Mammary epithelial cell (primary cell): ENCODE measurements at regions not wholly inside any gene's neighbourhood (a gene's known extent, or its start where the extent isn't known, plus 50 kb on each side); places are given as distances from the start of the nearest gene placed in this dataset.

Experiments
- CTCF ChIP-seq, 2 donors: IDR thresholded peaks in 1 of 2; conservative IDR thresholded peaks in 1 of 2; 2 replicates each; pipeline ENCODE4 v1.5.1; 2011 to 2012; ENCODE audit warnings: inconsistent platforms in 2 of 2, low read length in 2 of 2, mild to moderate bottlenecking in 2 of 2, control low read depth in 1 of 2, low read depth in 1 of 2; ENCODE audit not compliant: insufficient read depth in 1 of 2; ENCODE audit errors: extremely low read depth in 1 of 2
- EZH2 ChIP-seq: IDR thresholded peaks from 2 replicates; pipeline ENCODE4 v1.6.1; 2012; ENCODE audit warnings: low read length, inconsistent platforms, borderline replicate concordance

GRCh38 chr3:59527493-59527892, 477.7 kb upstream of the CFAP20DC start:
- TF ChIP-seq CTCF (conservative IDR thresholded peaks at IDR 0.05 in 1 of 2, IDR thresholded peaks at IDR 0.05 in 1 of 2; ENCODE audit: extremely low read depth in 1 of 2, insufficient read depth in 1 of 2, low read depth in 1 of 2, low read length in 2 of 2) (no peak), EZH2 (no peak)
